ENCODE measurements at regions not wholly inside any gene's neighbourhood (a gene's known extent, or its start where the extent isn't known, plus 50 kb on each side); places are given as distances from the start of the nearest gene placed in this dataset.

DNA sequence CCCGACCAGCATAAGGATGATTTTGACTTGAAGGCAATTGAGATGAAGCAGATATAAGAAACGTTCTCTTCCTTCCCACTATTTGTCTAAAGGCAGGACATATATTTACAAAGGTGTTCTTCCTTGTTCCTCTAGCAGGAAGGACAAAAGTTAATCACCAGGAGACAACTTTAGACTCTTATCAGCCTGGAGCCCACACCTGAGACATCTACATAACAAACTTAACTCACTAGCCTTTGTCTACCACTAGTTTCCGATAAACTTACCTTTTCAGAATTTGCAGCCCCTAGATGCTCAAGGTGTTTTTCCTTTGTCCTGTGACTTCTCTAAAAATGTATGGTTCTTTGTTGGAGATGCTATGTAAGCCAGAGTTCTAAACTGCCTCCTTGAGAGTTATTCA, 1047.8 kb upstream of the NXPH2 start:
- TF ChIP-seq, protein P1, sequence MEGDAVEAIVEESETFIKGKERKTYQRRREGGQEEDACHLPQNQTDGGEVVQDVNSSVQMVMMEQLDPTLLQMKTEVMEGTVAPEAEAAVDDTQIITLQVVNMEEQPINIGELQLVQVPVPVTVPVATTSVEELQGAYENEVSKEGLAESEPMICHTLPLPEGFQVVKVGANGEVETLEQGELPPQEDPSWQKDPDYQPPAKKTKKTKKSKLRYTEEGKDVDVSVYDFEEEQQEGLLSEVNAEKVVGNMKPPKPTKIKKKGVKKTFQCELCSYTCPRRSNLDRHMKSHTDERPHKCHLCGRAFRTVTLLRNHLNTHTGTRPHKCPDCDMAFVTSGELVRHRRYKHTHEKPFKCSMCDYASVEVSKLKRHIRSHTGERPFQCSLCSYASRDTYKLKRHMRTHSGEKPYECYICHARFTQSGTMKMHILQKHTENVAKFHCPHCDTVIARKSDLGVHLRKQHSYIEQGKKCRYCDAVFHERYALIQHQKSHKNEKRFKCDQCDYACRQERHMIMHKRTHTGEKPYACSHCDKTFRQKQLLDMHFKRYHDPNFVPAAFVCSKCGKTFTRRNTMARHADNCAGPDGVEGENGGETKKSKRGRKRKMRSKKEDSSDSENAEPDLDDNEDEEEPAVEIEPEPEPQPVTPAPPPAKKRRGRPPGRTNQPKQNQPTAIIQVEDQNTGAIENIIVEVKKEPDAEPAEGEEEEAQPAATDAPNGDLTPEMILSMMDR (IDR thresholded peaks at IDR 0.05): no peak
- TF ChIP-seq EZH2 (IDR thresholded peaks at IDR 0.05; ENCODE audit: borderline replicate concordance, insufficient read depth, low read depth, low read length, poor library complexity, severe bottlenecking): no peak

Data from B cell (primary cell).